Brain microvascular endothelial cell (primary cell): ENCODE measurements at regions not wholly inside any gene's neighbourhood (a gene's known extent, or its start where the extent isn't known, plus 50 kb on each side); places are given as distances from the start of the nearest gene placed in this dataset.

Experiments
- DNase-seq: peaks from one replicate; pipeline ENCODE4 v3.0.0-alpha.2; 2020
- H3K27ac ChIP-seq: fragments of 250-450 bp; sonication (Bioruptor Pico); 2 replicates; pipeline ENCODE4 v1.5.1; 2020; ENCODE audit warnings: mild to moderate bottlenecking, moderate library complexity
- H3K27me3 ChIP-seq: fragments of 250-450 bp; sonication (Bioruptor Pico); replicated peaks from 2 replicates; pipeline ENCODE4 v1.5.1; 2020; ENCODE audit warnings: mild to moderate bottlenecking
- H3K36me3 ChIP-seq: fragments of 250-450 bp; sonication (Bioruptor Pico); replicated peaks from 2 replicates; pipeline ENCODE4 v1.5.1; 2020; ENCODE audit warnings: mild to moderate bottlenecking
- H3K4me3 ChIP-seq: 2 replicates; pipeline ENCODE4 v1.5.1; 2011; ENCODE audit warnings: low read depth, mild to moderate bottlenecking, control low read depth, low read length, moderate library complexity
- CTCF ChIP-seq: IDR thresholded peaks from 2 replicates; pipeline ENCODE4 v1.5.1; 2011; ENCODE audit warnings: low read depth, mild to moderate bottlenecking, moderate library complexity, low read length, control low read depth, inconsistent platforms; ENCODE audit errors: missing control alignments
- in situ Hi-C: cut with HindIII; loops from 2 replicates; pipeline ENCODE4 v1.10.0; 2017; ENCODE audit warnings: low sequenced_read_pairs, low pct_ligation_motif_present

GRCh38 chr12:97209997-97210396 lies 252.6 kb upstream of the RMST start:
- no peaks in the 10 kb centered on the region for H3K27me3 ChIP-seq
- DNase-seq: no peak
- H3K4me3 ChIP-seq: no peak overlapping the region
- in situ Hi-C loops: no loop called here
- no peak overlapping the region for H3K27ac ChIP-seq
- TF ChIP-seq CTCF: no peak
- H3K36me3 ChIP-seq: no peaks in the 10 kb centered on the region

- TF ChIP-seq CTCF: no peak
- DNase-seq: no peak
- in situ Hi-C loops: no loop called here
These were observed 251.1 kb upstream of the RMST start for GRCh38 chr12:97211416-97211930.

DNA sequence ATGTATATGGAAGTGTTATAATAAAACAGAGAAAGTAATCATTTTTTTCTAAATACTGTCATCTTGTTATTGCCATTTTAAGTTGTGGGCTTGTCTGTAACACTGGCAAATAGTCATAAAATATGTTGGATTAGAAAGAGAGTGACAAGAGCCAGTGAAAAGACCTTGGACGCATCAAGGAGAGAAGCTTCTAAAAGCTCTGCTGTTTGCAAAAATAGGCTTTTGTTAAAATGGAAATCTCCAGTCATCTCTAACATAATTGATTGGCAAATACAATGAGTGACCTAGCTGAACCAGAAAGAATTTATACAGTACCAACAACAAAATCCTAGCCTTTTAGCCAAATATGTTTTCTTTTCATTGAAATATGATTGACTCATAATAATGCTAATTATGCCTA lies 245.8 kb upstream of the RMST start:
- H3K27ac ChIP-seq: no peak overlapping the region
- in situ Hi-C loops: no loop called here
- no peak for TF ChIP-seq CTCF
- H3K36me3 ChIP-seq: no peaks in the 10 kb centered on the region
- H3K27me3 ChIP-seq: no peaks in the 10 kb centered on the region
- no peak overlapping the region for H3K4me3 ChIP-seq
- DNase-seq: no peak

More at GRCh38 chr12:97211416-97211930, 251.1 kb upstream of the RMST start:
- Histone ChIP-seq H3K36me3 (no peaks in the 10 kb centered on the region), H3K27ac (no peak overlapping the region), H3K4me3 (no peak overlapping the region), H3K27me3 (no peaks in the 10 kb centered on the region)

- in situ Hi-C loops: no loop called here
- Histone ChIP-seq H3K4me3 (no peak overlapping the region), H3K36me3 (no peaks in the 10 kb centered on the region), H3K27me3 (no peaks in the 10 kb centered on the region), H3K27ac (no peak overlapping the region)
- no peak for DNase-seq
- TF ChIP-seq CTCF: no peak
These were observed 240.2 kb upstream of the RMST start for GRCh38 chr12:97222391-97222790.

- H3K36me3 ChIP-seq: no peaks in the 10 kb centered on the region
- no peak overlapping the region for H3K27ac ChIP-seq
- in situ Hi-C loops: no loop called here
- H3K27me3 ChIP-seq: no peaks in the 10 kb centered on the region
- no peak overlapping the region for H3K4me3 ChIP-seq
- DNase-seq: no peak
- TF ChIP-seq CTCF: no peak
These were observed 239.2 kb upstream of the RMST start for GRCh38 chr12:97223419-97223818.

DNA sequence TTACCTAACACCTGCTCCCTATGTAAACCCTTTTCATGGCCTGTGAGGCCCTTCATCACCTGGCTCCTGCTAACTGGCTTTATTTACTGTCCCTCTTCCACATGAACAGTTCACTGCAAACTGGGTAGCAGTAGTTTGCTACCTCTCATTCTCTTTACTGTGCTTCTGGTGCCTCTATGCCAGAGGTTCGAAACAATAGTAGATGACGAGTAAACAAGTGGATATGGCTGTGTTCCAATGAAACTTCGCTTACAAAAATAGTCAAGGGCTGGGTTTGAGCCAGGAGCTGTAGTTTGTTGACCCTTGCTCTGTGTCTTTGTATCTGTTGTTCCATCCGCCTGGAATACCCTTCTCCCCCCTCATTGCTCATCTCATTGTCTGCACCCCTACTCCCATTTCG lies 233.6 kb upstream of the RMST start:
- no peak for DNase-seq
- Histone ChIP-seq H3K27ac (no peak overlapping the region), H3K27me3 (no peaks in the 10 kb centered on the region), H3K36me3 (no peaks in the 10 kb centered on the region), H3K4me3 (no peak overlapping the region)
- no peak for TF ChIP-seq CTCF
- in situ Hi-C loops: no loop called here
